HepG2 (cell line): ENCODE measurements at regions not wholly inside any gene's neighbourhood (a gene's known extent, or its start where the extent isn't known, plus 50 kb on each side); places are given as distances from the start of the nearest gene placed in this dataset.

Source experiments
- ATAC-seq: fragments of 200-7000 bp; cut with Tn5 transposase; 3 replicates; pipeline ENCODE4 v1.9.1; 2020; ENCODE audit warnings: mild to moderate bottlenecking, moderate library complexity
- BruUV-seq: library from RNA; stranded (reverse); fragments of 400-500 nt; replicated peaks from 2 replicates; lab custom pipeline; 2021; lab: Mats Ljungman, UMichigan
- CTCF ChIA-PET: fragments of 300-600 bp; formaldehyde crosslinking; extraction: SDS; loops from one replicate; lab custom pipeline; 2021; ENCODE audit warnings: low total read pairs, inconsistent platforms, low intra/inter-chr PET ratio; lab: Yijun Ruan, JAX
- POLR2A ChIA-PET: fragments of 350-600 bp; sonication (Branson Sonifier 250); formaldehyde crosslinking; loops from one replicate; lab custom pipeline; 2020; ENCODE audit warnings: antibody characterized with exemption, inconsistent platforms; lab: Yijun Ruan, JAX
- DNase-seq: peaks from one replicate; pipeline ENCODE4 v3.0.0-alpha.2; 2015; ENCODE audit warnings: low spot score
- FAIRE-seq: peaks from 3 replicates; lab custom pipeline; 2011; peaks lifted over from hg19 to GRCh38; lab: Jason Lieb, UNC
- H2AFZ ChIP-seq: one replicate; pipeline ENCODE4 v1.6.1; 2011; ENCODE audit warnings: low read length, inconsistent platforms
- H3K27ac ChIP-seq: fragments of 300-600 bp; 3 replicates; pipeline ENCODE4 v1.8.0; 2011; ENCODE audit warnings: mixed run types, mild to moderate bottlenecking, mixed read lengths, low read length, inconsistent platforms; ENCODE audit not compliant: insufficient read depth; ENCODE audit errors: extremely low read length
- H3K27me3 ChIP-seq, 2 experiments: fragments of 200-600 bp in 1 of 2; 2 replicates in 1 of 2; 3 replicates in 1 of 2; pipeline versions ENCODE4 v1.6.0 to v1.8.0; 2011; ENCODE audit warnings: low read length in 2 of 2, mild to moderate bottlenecking in 2 of 2, moderate library complexity in 2 of 2, inconsistent platforms in 1 of 2; ENCODE audit not compliant: insufficient read depth in 2 of 2, control insufficient read depth in 1 of 2
- H3K36me3 ChIP-seq, 2 experiments: fragments of 200-600 bp in 1 of 2; replicated peaks in 1 of 2; 2 replicates in 1 of 2; 3 replicates in 1 of 2; pipeline versions ENCODE4 v1.5.1 to v1.8.0; 2011; ENCODE audit warnings: low read length in 2 of 2, inconsistent platforms in 1 of 2; ENCODE audit not compliant: insufficient read depth in 2 of 2, control insufficient read depth in 1 of 2
- H3K4me1 ChIP-seq: 2 replicates; pipeline ENCODE4 v1.5.1; 2012; ENCODE audit warnings: low read length, inconsistent platforms; ENCODE audit not compliant: insufficient read depth
- H3K4me2 ChIP-seq: 2 replicates; pipeline ENCODE4 v1.6.0; 2011; ENCODE audit warnings: low read depth, low read length, inconsistent platforms
- H3K4me3 ChIP-seq, 3 experiments: fragments of 200-600 bp in 1 of 3; sonication (generic), shearing (Covaris generic) in 1 of 3; replicated peaks in 1 of 3; 2 replicates each; pipeline ENCODE4 v1.5.1; 2011 to 2016; ENCODE audit warnings: low read length in 3 of 3, inconsistent platforms in 2 of 3, low read depth in 2 of 3, mild to moderate bottlenecking in 2 of 3, control low read depth in 1 of 3, mixed read lengths in 1 of 3; ENCODE audit not compliant: insufficient read depth in 1 of 3
- H3K79me2 ChIP-seq: one replicate; pipeline ENCODE4 v1.6.1; 2011; ENCODE audit warnings: low read length, inconsistent platforms; ENCODE audit not compliant: insufficient read depth
- H3K9ac ChIP-seq: 2 replicates; pipeline ENCODE4 v1.6.0; 2011; ENCODE audit warnings: mild to moderate bottlenecking, low read depth, low read length, inconsistent platforms; ENCODE audit not compliant: insufficient read depth
- H3K9me3 ChIP-seq: 2 replicates; pipeline ENCODE4 v1.5.1; 2012; ENCODE audit warnings: mild to moderate bottlenecking, low read length
- H4K20me1 ChIP-seq: 2 replicates; pipeline ENCODE4 v1.6.0; 2011; ENCODE audit warnings: inconsistent platforms, mild to moderate bottlenecking, low read length, moderate library complexity; ENCODE audit not compliant: insufficient read depth
- AGO1 ChIP-seq: fragments of 200-400 bp; formaldehyde crosslinking; IDR thresholded peaks from 2 replicates; pipeline ENCODE4 v1.6.1; 2017; ENCODE audit warnings: mild to moderate bottlenecking, low read depth, low read length, moderate library complexity; ENCODE audit not compliant: poor library complexity, severe bottlenecking
- ARID2 ChIP-seq: sonication (generic); formaldehyde crosslinking; IDR thresholded peaks from 2 replicates; pipeline ENCODE4 v1.8.1; 2022; ENCODE audit warnings: mild to moderate bottlenecking, missing genetic modification reagents, borderline replicate concordance
- ARNTL ChIP-seq: sonication (generic); formaldehyde crosslinking; IDR thresholded peaks from 2 replicates; pipeline ENCODE4 v1.4.0; 2020; ENCODE audit warnings: mild to moderate bottlenecking, missing genetic modification reagents
- ATF7-NPFF ChIP-seq: sonication (generic); formaldehyde crosslinking; IDR thresholded peaks from 2 replicates; pipeline ENCODE4 v1.8.1; 2023; ENCODE audit warnings: mild to moderate bottlenecking, low read depth, missing genetic modification reagents, moderate library complexity
- FOXP1 ChIP-seq, 2 experiments: fragments of 450-650 bp in 1 of 2; IDR thresholded peaks; 2 replicates each; pipeline ENCODE4 v1.6.1; 2017 to 2018; ENCODE audit warnings: antibody characterized with exemption in 1 of 2
- NPAS2 ChIP-seq: sonication (generic); formaldehyde crosslinking; IDR thresholded peaks from 2 replicates; pipeline ENCODE4 v1.8.0; 2022; ENCODE audit warnings: mild to moderate bottlenecking, missing genetic modification reagents, borderline replicate concordance
- TCF7L2 ChIP-seq: IDR thresholded peaks from 2 replicates; pipeline ENCODE4 v1.6.1; 2011; ENCODE audit warnings: mild to moderate bottlenecking, low read depth, low read length, moderate library complexity
- ZNF234 ChIP-seq: sonication (generic); formaldehyde crosslinking; conservative IDR thresholded peaks from 2 replicates; pipeline ENCODE4 v1.5.1; 2020; ENCODE audit warnings: mild to moderate bottlenecking, missing genetic modification reagents
- ZNF30 ChIP-seq: sonication (generic); formaldehyde crosslinking; IDR thresholded peaks from 2 replicates; pipeline ENCODE4 v1.5.0; 2020; ENCODE audit warnings: mild to moderate bottlenecking, missing genetic modification reagents
- ZNF598 ChIP-seq: sonication (generic); formaldehyde crosslinking; IDR thresholded peaks from 2 replicates; pipeline ENCODE4 v1.5.1; 2020; ENCODE audit warnings: mild to moderate bottlenecking, missing genetic modification reagents, borderline replicate concordance
- WGBS: methylation state at CpG from one replicate; pipeline ENCODE4 v1.1.6; 2017; ENCODE audit warnings: low lambda C conversion rate; 5-methylcytosine and 5-hydroxymethylcytosine counted together
- in situ Hi-C: cut with HindIII; loops from 2 replicates; pipeline ENCODE4 v1.10.0; 2017; ENCODE audit warnings: low pct_unique_long_range_greater_than_20kb; ENCODE audit not compliant: extremely low pct_ligation_motif_present
- intact Hi-C: fragments of 100-400 bp; cut with micrococcal nuclease; formaldehyde crosslinking; loops from one replicate; pipeline ENCODE4 v1.10.0; 2022; ENCODE audit not compliant: unreplicated experiment

DNA sequence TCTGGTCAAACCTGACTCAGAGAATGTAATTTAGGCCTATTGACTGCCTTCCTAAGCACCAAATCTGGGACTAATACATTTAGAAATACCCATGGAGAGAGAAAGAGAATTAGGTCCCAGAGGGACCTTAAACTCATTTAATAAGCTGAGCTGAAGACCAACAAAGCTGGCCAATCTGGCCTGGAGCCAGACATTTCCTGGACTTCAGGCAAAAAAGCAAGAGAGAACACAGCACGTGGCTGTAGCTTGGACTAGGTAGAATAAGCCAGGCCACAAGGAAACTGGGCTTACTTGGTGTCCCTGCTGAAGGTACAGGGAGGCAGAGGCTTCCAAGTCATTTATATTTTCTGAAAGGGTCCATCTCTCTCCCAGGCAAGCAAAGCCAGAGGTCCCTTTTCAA lies 88.1 kb downstream of the RTP4 start:
- ChIA-PET CTCF (no interaction called here), POLR2A (no interaction called here)
- intact Hi-C loops (no loop called here), in situ Hi-C loops (no loop called here)
- no peak for ATAC-seq
- no peaks in the 10 kb centered on the region for H3K79me2 ChIP-seq
- H2AFZ ChIP-seq = no peak overlapping the region
- no peaks in the 10 kb centered on the region for H3K27me3 ChIP-seq
- TF ChIP-seq TCF7L2 (no peak), NPAS2 (CRISPR knock-in tag) (no peak), ARID2 (no peak), FOXP1 (IDR thresholded peaks at IDR 0.05) (no peak), FOXP1 (CRISPR knock-in tag; IDR thresholded peaks at IDR 0.05) (no peak), ZNF234 (CRISPR knock-in tag) (no peak), ARNTL (CRISPR knock-in tag) (no peak), ZNF30 (CRISPR knock-in tag) (no peak), ZNF598 (no peak), AGO1 (no peak), ATF7-NPFF (CRISPR knock-in tag) (no peak)
- H3K27ac ChIP-seq = no peak overlapping the region
- H3K4me1 ChIP-seq = no peaks in the 10 kb centered on the region
- no peaks in the 10 kb centered on the region for H3K36me3 ChIP-seq
- H4K20me1 ChIP-seq = no peaks in the 10 kb centered on the region
- DNase-seq = no peak
- no TSS peak for BruUV-seq
- no peak for FAIRE-seq
- 0% methylated on average over 1 of the region's 1 CpG for WGBS
- H3K4me3 ChIP-seq = no peak overlapping the region
- no peaks in the 10 kb centered on the region for H3K9me3 ChIP-seq
- no peak overlapping the region for H3K9ac ChIP-seq
- H3K4me2 ChIP-seq = no peak overlapping the region
